Liver (tissue), 8 donors: ENCODE measurements at regions not wholly inside any gene's neighbourhood (a gene's known extent, or its start where the extent isn't known, plus 50 kb on each side); places are given as distances from the start of the nearest gene placed in this dataset.

Source experiments
- DNase-seq: peaks from one replicate; pipeline ENCODE4 v3.0.0-alpha.2; 2017; ENCODE audit warnings: low spot score
- H3K27ac ChIP-seq, 2 donors: one replicate each; pipeline ENCODE4 v1.7.0; 2013; ENCODE audit warnings: inconsistent platforms in 2 of 2, low read length in 2 of 2, control low read depth in 1 of 2, low read depth in 1 of 2, mild to moderate bottlenecking in 1 of 2
- H3K27me3 ChIP-seq, 4 donors: one replicate each; pipeline versions ENCODE4 v1.6.1 to v1.7.0; 2013; ENCODE audit warnings: low read length in 3 of 4, inconsistent platforms in 1 of 4, mild to moderate bottlenecking in 1 of 4, moderate library complexity in 1 of 4; ENCODE audit not compliant: control insufficient read depth in 4 of 4, insufficient read depth in 4 of 4
- H3K36me3 ChIP-seq, 4 donors: one replicate each; pipeline versions ENCODE4 v1.6.1 to v1.7.0; 2013; ENCODE audit warnings: low read length in 3 of 4, mild to moderate bottlenecking in 3 of 4, low read depth in 1 of 4, moderate library complexity in 1 of 4; ENCODE audit not compliant: control insufficient read depth in 4 of 4, insufficient read depth in 3 of 4
- H3K4me1 ChIP-seq, 4 donors: one replicate each; pipeline versions ENCODE4 v1.6.1 to v1.7.0; 2013; ENCODE audit warnings: low read length in 3 of 4, mild to moderate bottlenecking in 3 of 4, moderate library complexity in 1 of 4; ENCODE audit not compliant: control insufficient read depth in 4 of 4, insufficient read depth in 4 of 4
- H3K4me3 ChIP-seq, 3 donors: one replicate each; pipeline versions ENCODE4 v1.6.1 to v1.7.0; 2013; ENCODE audit warnings: low read length in 3 of 3, control low read depth in 1 of 3, low read depth in 1 of 3, mild to moderate bottlenecking in 1 of 3
- H3K9ac ChIP-seq, 2 donors: one replicate each; pipeline ENCODE4 v1.7.0; 2013; ENCODE audit warnings: low read length in 2 of 2, mild to moderate bottlenecking in 2 of 2, moderate library complexity in 2 of 2, control low read depth in 1 of 2, low read depth in 1 of 2
- H3K9me3 ChIP-seq, 4 donors: one replicate each; pipeline versions ENCODE4 v1.6.1 to v1.7.0; 2013; ENCODE audit warnings: low read length in 3 of 4; ENCODE audit not compliant: control insufficient read depth in 4 of 4
- ATF3 ChIP-seq: IDR thresholded peaks from 2 replicates; pipeline ENCODE4 v1.6.1; 2016; ENCODE audit warnings: antibody characterized with exemption
- CTCF ChIP-seq: fragments of 150-350 bp; IDR thresholded peaks from 2 replicates; pipeline ENCODE4 v1.5.1; 2017; ENCODE audit warnings: improper control_type of control experiment, low read depth, low read length; ENCODE audit not compliant: missing input control
- EGR1 ChIP-seq, 2 donors: IDR thresholded peaks; 2 replicates each; pipeline ENCODE4 v1.6.1; 2016 to 2018; ENCODE audit warnings: antibody characterized with exemption in 2 of 2, low read depth in 2 of 2
- FOXA1 ChIP-seq: IDR thresholded peaks from 2 replicates; pipeline ENCODE4 v1.6.1; 2016; ENCODE audit warnings: antibody characterized with exemption
- FOXA2 ChIP-seq: IDR thresholded peaks from 2 replicates; pipeline ENCODE4 v1.6.1; 2016; ENCODE audit warnings: antibody characterized with exemption
- HNF4A ChIP-seq, 2 donors: conservative IDR thresholded peaks; 2 replicates each; pipeline ENCODE4 v1.6.1; 2016; ENCODE audit warnings: antibody characterized with exemption in 2 of 2, mild to moderate bottlenecking in 2 of 2
- HNF4G ChIP-seq: IDR thresholded peaks from 2 replicates; pipeline ENCODE4 v1.6.1; 2016; ENCODE audit warnings: antibody characterized with exemption
- JUND ChIP-seq, 2 donors: IDR thresholded peaks; 2 replicates each; pipeline ENCODE4 v1.6.1; 2016; ENCODE audit warnings: antibody characterized with exemption in 2 of 2
- MAX ChIP-seq: IDR thresholded peaks from 2 replicates; pipeline ENCODE4 v1.6.1; 2016; ENCODE audit warnings: antibody characterized with exemption
- RAD21 ChIP-seq, 2 donors: IDR thresholded peaks; 2 replicates each; pipeline ENCODE4 v1.6.1; 2016; ENCODE audit warnings: antibody characterized with exemption in 2 of 2, mild to moderate bottlenecking in 2 of 2
- REST ChIP-seq: IDR thresholded peaks from 2 replicates; pipeline ENCODE4 v1.6.1; 2016; ENCODE audit warnings: antibody characterized with exemption, mild to moderate bottlenecking
- RXRA ChIP-seq, 2 donors: IDR thresholded peaks; 2 replicates each; pipeline ENCODE4 v1.6.1; 2017 to 2018; ENCODE audit warnings: antibody characterized with exemption in 2 of 2, mild to moderate bottlenecking in 1 of 2
- SP1 ChIP-seq: IDR thresholded peaks from 2 replicates; pipeline ENCODE4 v1.6.1; 2018; ENCODE audit warnings: antibody characterized with exemption, mild to moderate bottlenecking
- TAF1 ChIP-seq: conservative IDR thresholded peaks from 2 replicates; pipeline ENCODE4 v1.6.1; 2016; ENCODE audit warnings: antibody characterized with exemption, mild to moderate bottlenecking
- YY1 ChIP-seq: IDR thresholded peaks from 2 replicates; pipeline ENCODE4 v1.6.1; 2016; ENCODE audit warnings: antibody characterized with exemption, mild to moderate bottlenecking
- ZBTB33 ChIP-seq: IDR thresholded peaks from 2 replicates; pipeline ENCODE4 v1.6.1; 2016; ENCODE audit warnings: antibody characterized with exemption
- WGBS: extraction: QIAGEN DNeasy Blood & Tissue Kit; methylation state at CpG from one replicate; pipeline ENCODE4 v1.1.7; 2013; 5-methylcytosine and 5-hydroxymethylcytosine counted together
- donor health status: healthy.
- donor health status: healthy.
- donor health status: healthy.
- donor health status: healthy.
- donor health status: healthy.

GRCh38 chr6:11944111-11944510, 68.0 kb upstream of the HIVEP1 start:
- Histone ChIP-seq H3K4me3 (no peak overlapping the region), H3K27me3 (no peaks in the 10 kb centered on the region), H3K27ac (no peak overlapping the region), H3K9me3 (no peaks in the 10 kb centered on the region), H3K4me1 (peaks cover 0 to 12% (median 4%) of the 10 kb centered on the region in 4 donors), H3K9ac (no peak overlapping the region), H3K36me3 (no peaks in the 10 kb centered on the region)
- 33% methylated on average over 1 of the region's 1 CpG for WGBS
- no peak for TF ChIP-seq TAF1
- TF ChIP-seq HNF4G: peak; percentile 34
- peak; percentile 9 for TF ChIP-seq ZBTB33
- TF ChIP-seq HNF4A (conservative IDR thresholded peaks at IDR 0.05): peak; percentile 60 to 70
- peak in 1 of 2 donors; percentile 27 for TF ChIP-seq EGR1 (IDR thresholded peaks at IDR 0.05; ENCODE audit: low read depth in 2 of 2)
- peak in 1 of 2 donors; percentile 51 for TF ChIP-seq JUND (IDR thresholded peaks at IDR 0.05)
- TF ChIP-seq RXRA (IDR thresholded peaks at IDR 0.05): peak; percentile 85 to 91
- no peak for TF ChIP-seq ATF3
- peak; percentile 29 for TF ChIP-seq YY1
- TF ChIP-seq FOXA2: no peak
- TF ChIP-seq CTCF: no peak
- peak; percentile 26 for TF ChIP-seq REST
- peak; percentile 28 to 66 for TF ChIP-seq RAD21 (IDR thresholded peaks at IDR 0.05)
- peak; percentile 9 for TF ChIP-seq MAX
- TF ChIP-seq SP1: peak; percentile 61
- DNase-seq: no peak

GRCh38 chr6:11943060-11943459, 69.1 kb upstream of the HIVEP1 start:
- Histone ChIP-seq H3K9me3 (no peaks in the 10 kb centered on the region), H3K36me3 (no peaks in the 10 kb centered on the region), H3K4me1 (peaks cover 0 to 17% (median 8%) of the 10 kb centered on the region in 4 donors), H3K27ac (no peak overlapping the region), H3K4me3 (no peak overlapping the region), H3K9ac (no peak overlapping the region), H3K27me3 (no peaks in the 10 kb centered on the region)
- WGBS: 89% methylated on average over 5 of the region's 5 CpGs
- TF ChIP-seq ZBTB33 (no peak), FOXA1 (no peak), CTCF (no peak), JUND (IDR thresholded peaks at IDR 0.05) (no peak), FOXA2 (no peak), RAD21 (IDR thresholded peaks at IDR 0.05) (no peak), TAF1 (no peak), YY1 (no peak), ATF3 (no peak)
- no peak for DNase-seq
